VCaP (cell line): ENCODE measurements at regions not wholly inside any gene's neighbourhood (a gene's known extent, or its start where the extent isn't known, plus 50 kb on each side); places are given as distances from the start of the nearest gene placed in this dataset.

ENCODE experiments used
- H3K27ac ChIP-seq: fragments of 450-650 bp; 2 replicates; pipeline ENCODE4 v1.5.1; 2017
- CTCF ChIP-seq: fragments of 450-650 bp; conservative IDR thresholded peaks from 2 replicates; pipeline ENCODE4 v1.5.1; 2017; ENCODE audit warnings: mild to moderate bottlenecking, moderate library complexity

DNA sequence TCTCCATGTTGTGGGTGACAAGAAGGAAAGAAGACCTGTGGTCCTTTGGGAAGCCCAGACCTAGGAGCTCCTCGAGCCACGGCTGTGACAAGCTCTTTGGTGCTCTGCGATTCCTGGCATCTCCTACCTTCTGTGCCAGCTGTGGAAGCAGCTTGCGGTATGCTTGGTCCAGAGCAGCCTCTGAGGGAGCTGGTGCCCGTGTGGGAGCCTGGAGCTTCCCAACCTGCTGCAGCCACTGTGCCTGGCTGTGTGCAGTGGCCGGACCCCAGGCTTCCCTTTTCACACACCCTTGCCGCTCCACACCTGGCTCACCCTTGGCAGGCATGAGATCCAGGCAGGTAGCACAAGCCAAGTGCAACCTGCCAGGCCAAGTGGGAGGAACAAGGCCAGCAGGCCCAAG is 1328.6 kb upstream of the SLC39A10 start:
- H3K27ac ChIP-seq, result no peak overlapping the region

DNA sequence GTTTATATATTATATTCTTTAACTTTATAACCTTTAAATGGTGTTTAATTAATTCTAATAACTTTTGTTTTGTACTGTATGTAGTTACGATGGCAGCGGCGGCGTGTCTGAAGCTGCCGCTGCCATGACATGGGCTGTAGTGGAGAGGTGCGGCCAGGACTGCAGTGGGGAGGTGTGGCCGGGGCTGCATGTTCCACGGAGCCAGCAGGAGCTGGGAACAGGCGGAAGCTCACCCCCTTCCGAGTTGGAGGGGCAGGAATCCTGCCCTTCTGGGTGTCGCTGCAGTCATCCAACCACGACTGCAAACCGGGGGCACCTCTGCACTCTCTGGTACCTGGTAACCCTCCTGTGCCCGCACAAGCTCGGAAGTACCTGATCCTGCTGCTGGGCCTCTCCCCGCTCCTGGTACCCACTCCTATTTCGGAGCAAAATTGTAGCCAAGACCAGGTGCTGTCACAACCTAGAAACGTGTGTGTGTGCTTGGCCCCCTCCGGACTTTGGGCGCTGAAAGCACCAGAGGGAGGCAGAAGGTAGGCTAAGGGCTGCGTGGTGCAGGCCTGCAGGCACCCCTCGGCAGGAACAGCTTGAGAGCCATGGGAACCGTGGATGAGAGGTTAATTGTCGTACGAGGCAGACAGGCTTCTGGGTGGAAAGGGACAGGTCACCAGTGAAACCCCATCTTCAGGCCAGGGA is 1329.7 kb upstream of the SLC39A10 start:
- no peak for TF ChIP-seq CTCF
- no peak overlapping the region for H3K27ac ChIP-seq

More for the DNA sequence above, 1328.6 kb upstream of the SLC39A10 start:
- no peak for TF ChIP-seq CTCF

- H3K27ac ChIP-seq, result no peak overlapping the region
- TF ChIP-seq CTCF, result no peak
Measured at GRCh38 chr2:194323740-194324139, 1333.3 kb upstream of the SLC39A10 start.

DNA sequence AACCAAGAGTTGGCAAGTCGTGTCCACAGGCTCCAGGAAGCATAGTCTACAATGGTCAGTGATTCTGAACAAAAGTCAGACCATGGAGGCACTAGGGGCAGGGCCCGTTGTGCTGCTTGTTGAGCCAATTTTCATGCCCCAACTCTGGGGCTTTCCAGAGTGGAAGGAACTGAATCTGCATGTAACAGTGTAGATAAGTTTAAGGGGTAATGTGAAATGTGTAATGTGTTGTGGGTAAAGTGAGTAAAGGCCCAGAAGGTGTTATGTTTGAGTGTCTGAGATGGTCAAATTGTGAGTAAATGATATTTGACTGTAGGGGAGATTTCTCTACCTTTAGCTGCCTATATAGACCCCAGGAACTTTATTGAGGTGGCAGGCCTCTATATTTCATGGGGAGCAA is 1336.5 kb upstream of the SLC39A10 start:
- H3K27ac ChIP-seq, result no peak overlapping the region
- no peak for TF ChIP-seq CTCF

DNA sequence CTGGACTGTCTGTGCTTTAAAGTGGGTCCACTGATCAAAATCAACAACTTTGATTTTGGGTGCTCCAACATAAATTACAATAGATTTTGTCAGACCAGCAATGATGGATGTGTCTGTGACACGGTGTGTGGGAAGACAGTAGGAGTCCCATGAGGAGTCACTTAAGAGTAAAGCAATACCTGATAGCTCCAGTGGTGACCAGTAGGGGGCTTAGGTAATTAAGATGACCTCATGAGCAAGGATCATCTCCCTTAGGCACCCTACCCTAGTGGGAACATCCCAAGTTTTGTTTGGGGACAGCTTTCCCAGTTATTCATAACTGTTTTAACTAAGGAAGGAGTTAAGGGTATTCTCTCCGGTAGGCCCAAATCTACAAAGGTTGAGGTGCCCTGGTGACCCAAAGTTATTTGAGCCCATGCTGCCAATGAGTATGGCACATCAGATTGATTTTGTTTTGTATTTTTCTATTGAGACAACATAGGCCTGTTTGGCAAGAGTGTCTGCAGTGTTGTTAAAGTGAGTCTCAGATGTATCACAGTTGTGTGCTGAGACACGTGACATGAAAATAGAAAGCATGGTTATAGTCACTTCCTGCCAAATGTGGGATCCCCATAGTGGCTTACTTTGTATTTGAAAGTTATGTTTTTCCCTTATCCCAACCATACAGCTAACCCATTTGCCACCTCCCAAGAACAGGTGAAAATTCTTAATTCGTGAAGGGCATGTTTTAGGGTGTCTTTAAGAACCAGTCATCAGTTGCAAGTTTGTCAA is 1337.6 kb upstream of the SLC39A10 start:
- TF ChIP-seq CTCF, result no peak
- H3K27ac ChIP-seq, result no peak overlapping the region

DNA sequence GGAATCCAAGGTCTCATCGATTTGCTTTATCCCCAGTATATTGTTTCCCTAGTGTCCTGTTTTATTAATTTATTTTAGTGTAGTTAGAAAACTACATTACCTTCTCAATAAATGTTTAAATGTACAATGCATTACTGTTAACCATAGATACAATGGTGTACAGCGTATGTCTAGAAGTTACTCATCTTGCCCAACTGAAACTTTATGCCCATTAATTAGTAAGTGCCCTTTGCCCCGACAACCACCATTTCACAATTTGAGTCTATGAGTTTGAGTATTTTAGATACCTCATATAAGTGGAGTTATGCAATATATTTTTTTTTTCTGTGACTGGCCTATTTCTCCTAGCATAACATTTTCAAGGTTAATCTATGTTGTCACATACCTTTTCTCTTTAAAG is 1343.0 kb upstream of the SLC39A10 start:
- TF ChIP-seq CTCF, result no peak
- no peak overlapping the region for H3K27ac ChIP-seq

DNA sequence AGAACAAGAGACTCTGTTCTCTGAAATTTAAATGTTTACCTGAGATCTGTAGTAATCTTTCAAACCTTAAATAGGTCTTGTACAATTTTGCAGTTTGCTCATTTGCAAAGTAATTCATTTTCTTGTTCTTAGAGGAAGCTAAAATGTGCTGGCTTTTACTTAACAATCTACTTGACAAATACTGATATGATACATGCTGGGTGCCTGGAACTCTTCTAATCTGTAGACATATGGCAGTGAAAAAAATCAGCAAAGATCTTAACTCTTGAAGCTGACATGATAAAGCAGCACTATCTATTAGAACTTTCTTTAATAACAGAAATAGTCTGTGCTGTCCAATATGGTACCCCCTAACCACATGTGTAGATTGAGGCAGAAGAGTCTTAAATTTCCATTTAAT is 1352.8 kb upstream of the SLC39A10 start:
- TF ChIP-seq CTCF, result no peak

More for the DNA sequence above, 1352.8 kb upstream of the SLC39A10 start:
- H3K27ac ChIP-seq, result no peak overlapping the region
